22Rv1 (cell line): ENCODE measurements at regions not wholly inside any gene's neighbourhood (a gene's known extent, or its start where the extent isn't known, plus 50 kb on each side); places are given as distances from the start of the nearest gene placed in this dataset.

ENCODE experiments used
- CTCF ChIP-seq: fragments of 450-650 bp; IDR thresholded peaks from 2 replicates; pipeline ENCODE4 v1.5.1; 2017; ENCODE audit warnings: mild to moderate bottlenecking
- ZFX ChIP-seq: fragments of 450-650 bp; IDR thresholded peaks from 2 replicates; pipeline ENCODE4 v1.6.1; 2017; ENCODE audit warnings: antibody characterized with exemption, borderline replicate concordance

- TF ChIP-seq ZFX, result no peak
- TF ChIP-seq CTCF, result no peak
Observed at GRCh38 chr6:137805622-137806021, 61.4 kb upstream of the TNFAIP3 start.
